Islet of Langerhans (tissue), 1 donor: ENCODE measurements at regions not wholly inside any gene's neighbourhood (a gene's known extent, or its start where the extent isn't known, plus 50 kb on each side); places are given as distances from the start of the nearest gene placed in this dataset.

ENCODE experiments used
- FAIRE-seq: peaks from one replicate; lab custom pipeline; 2011; peaks lifted over from hg19 to GRCh38; lab: Jason Lieb, UNC

DNA sequence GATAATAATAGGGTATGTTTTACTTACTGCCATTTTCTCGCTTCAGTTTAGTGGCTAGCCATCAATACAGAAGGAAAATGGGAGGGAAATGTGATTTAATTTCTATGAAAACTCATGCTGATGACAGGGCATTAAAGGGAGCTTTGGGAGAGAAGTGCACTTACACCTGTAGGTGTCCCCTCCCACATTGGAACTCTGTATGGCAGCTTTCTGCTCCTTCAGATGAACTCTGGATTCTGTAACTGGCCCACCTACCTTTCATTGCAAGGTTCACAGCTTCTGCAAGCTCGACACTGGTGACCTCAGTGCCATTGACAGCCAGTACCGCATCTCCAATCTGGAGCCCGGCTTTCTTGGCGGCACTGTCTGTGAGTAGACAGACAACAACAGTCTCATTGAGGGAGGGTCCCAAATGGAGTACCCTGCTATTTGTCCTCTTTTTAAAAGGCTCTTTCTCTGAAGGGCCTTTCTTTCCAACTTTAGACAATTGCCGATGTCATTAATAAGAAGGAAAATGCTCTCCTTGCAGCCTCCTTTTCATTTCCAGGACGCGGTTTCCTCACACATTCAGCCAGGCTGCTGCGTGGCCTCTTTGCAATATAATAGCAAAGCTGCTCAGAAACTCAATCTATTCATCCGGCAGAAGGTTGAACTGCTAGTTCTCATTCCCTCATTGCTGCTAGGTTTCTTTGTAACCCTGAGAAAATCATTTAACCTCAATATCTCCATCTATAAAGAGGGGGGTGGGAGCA is 63.6 kb downstream of the NUDT12 start:
- FAIRE-seq, result no peak

GRCh38 chr5:103498211-103498610 is 64.4 kb downstream of the NUDT12 start:
- FAIRE-seq, result no peak

DNA sequence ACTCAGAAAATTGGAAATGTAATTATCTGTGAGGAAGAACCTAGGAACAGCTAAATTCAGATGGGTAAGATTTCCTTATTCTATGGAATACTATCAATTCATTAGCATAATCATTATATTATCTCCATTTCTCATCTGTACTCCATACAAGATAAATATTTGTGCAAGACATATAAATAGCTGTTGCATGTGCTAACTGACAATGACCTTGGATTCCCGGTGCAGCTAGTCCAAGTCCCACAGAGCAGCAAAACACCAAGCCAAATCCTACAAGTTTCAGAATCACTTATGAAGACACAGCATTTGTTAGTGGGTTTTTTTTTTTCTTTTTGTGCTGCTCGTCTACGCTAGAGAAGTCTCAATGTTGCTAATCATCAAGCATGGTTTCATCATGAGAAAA is 64.8 kb downstream of the NUDT12 start:
- peak; percentile 13 for FAIRE-seq

DNA sequence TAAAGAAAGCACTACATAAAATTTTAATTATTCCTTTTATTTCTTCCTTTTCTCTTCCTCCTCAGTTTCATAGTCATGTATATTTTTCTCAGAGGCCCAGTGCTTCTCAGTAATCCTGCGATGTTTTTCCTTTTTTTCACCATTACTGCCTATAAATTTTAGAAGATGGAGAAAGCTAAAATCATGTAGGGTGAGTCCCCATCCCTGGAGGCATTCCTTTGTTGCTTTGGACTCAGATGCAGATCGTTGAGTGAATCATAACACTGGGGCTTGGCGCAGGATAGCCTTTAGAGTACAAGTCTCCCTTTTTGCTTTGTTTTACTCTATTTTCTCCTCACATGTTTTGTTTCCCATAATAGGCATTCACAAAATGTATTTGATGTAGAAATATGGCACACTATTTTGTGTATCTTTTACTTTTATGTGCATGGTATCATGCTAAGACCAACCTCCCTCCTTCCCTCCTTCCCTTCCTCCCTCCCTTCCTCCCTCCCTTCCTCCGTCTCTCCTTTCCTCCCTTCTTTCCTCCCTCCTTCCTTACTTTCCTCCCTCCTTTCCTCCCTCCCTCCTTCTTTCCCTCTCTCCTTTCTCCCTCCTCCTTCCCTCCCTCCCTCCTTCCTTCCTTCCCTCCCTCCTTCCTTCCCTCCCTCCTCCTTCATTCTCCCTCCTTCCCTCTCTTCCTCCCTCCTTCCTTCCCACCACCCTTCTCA is 72.4 kb downstream of the NUDT12 start:
- no peak for FAIRE-seq

DNA sequence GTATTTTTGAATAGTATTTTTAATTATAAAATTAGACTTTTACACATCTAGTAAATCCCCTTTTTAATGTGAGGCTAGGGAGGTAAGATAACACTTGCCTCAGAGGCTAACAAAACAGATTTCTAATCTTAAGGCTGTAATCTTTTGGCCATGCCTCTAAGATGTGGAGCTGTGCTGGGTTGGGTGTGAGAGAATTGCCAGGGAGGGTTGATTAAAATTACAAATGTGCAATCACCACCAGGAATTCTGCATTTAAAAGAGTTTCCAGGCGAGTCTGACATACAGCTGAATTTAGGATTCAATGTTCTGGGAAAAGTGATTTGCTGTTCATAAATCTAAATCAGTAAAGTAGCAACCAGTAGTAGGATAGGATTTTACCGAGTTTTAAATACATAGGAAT is 73.3 kb downstream of the NUDT12 start:
- no peak for FAIRE-seq

- no peak for FAIRE-seq
Observed at GRCh38 chr5:103487822-103488493, 74.6 kb downstream of the NUDT12 start.

GRCh38 chr5:103487218-103487617 is 75.4 kb downstream of the NUDT12 start:
- no peak for FAIRE-seq

GRCh38 chr5:103486739-103487138 is 75.8 kb downstream of the NUDT12 start:
- FAIRE-seq, result no peak

GRCh38 chr5:103480246-103480645 is 82.3 kb downstream of the NUDT12 start:
- FAIRE-seq, result no peak

DNA sequence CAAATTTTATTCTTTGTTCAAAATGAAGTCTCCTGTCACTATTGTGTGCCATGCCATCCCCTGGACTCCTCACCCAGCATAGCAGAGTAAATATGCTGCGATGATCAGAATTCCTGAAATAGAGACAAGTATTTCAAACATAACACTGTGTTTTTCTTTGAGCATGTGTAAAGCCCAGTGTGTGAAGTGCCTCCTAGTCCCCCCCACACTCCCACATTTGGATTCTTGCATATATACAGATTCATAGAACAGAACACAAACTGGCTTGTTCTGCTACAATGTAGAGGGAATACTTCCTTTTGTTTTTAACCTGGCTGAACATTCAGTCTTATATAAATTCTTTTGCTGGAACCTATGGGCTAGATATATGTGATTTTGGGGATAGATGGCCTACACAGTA is 84.9 kb downstream of the NUDT12 start:
- FAIRE-seq, result no peak

DNA sequence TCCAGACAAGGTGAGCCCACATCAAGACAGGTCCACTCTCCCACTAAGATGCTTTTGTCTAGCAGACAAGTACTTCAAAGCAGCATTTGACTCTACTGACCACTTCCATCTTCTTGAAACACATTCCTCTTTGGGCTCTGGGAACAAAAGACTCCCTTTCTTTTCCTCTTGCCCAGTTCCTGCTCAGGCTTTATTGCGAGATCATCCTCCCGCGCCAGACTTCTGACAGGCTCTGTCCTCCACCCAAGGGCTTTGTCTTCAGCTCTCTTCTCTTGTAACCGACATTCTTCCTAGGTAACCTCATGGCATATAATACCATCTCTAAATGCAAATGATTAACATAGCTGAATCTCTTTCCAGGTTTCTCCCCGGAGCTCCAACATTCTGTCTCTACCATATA is 85.8 kb downstream of the NUDT12 start:
- FAIRE-seq, result no peak

- peak; percentile 98 for FAIRE-seq
Observed at GRCh38 chr5:103475629-103476240, 86.9 kb downstream of the NUDT12 start.

GRCh38 chr5:103474677-103475076 is 87.9 kb downstream of the NUDT12 start:
- FAIRE-seq, result no peak

DNA sequence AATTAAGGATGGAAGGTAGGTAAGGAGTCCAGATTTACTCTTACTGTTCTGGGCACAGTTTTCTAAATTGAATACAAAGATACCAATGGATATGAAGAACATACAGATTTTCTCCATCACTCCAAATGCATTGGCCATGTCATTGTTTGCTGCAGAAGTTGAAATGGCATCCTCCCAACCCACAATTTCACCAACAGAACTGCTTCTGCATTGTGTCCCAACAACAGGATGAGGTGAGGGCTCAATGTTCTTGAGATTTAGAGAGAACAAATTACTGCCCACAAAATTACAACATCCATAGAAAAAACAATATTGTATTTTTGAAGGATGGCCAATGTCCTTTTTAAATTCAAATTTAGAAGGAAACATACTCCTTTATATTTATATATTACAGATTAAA is 88.9 kb downstream of the NUDT12 start:
- FAIRE-seq, result no peak

DNA sequence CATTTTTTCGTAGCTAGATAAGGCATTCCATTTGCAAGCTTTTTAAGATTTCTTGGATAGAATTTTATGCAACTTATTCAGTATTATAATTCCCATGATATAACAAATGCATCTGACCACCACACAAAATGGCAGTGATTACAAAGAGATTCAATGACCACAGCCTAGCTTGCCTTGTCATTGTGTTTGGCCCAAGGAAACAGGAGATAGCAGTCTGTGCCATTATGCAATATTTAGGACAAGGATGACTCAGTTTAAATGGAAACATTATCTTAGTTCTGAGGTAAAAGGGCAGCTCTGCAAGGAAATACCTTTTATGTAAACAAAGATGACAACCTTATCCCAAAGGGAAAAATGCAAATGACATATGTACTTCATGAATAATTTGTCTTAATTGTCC is 89.8 kb downstream of the NUDT12 start:
- FAIRE-seq, result no peak

- no peak for FAIRE-seq
Observed at GRCh38 chr5:103472265-103472664, 90.3 kb downstream of the NUDT12 start.

GRCh38 chr5:103469288-103470040 is 93.1 kb downstream of the NUDT12 start:
- no peak for FAIRE-seq

GRCh38 chr5:103467831-103468230 is 94.8 kb downstream of the NUDT12 start:
- FAIRE-seq, result peak; percentile 81

DNA sequence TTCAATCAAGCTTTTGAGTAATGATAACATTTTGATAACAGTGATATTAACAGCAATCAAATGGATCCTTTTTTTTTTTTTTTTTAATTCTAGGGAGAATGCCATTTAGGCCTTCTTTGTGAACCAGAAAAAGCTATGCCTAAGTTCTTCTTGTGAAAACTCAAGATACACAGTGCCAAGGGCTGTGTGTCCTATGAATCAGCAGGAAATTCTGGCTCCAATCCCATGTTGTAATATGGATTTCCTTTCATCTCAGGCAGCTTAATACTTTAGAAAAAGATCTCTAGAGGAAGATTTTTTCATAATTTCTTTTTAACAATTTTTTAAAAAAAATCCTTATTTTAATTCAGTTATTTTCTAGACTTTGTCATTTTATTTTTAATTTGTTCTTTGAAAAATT is 96.1 kb downstream of the NUDT12 start:
- FAIRE-seq, result peak; percentile 92

GRCh38 chr5:103465891-103466290 is 96.7 kb downstream of the NUDT12 start:
- no peak for FAIRE-seq

DNA sequence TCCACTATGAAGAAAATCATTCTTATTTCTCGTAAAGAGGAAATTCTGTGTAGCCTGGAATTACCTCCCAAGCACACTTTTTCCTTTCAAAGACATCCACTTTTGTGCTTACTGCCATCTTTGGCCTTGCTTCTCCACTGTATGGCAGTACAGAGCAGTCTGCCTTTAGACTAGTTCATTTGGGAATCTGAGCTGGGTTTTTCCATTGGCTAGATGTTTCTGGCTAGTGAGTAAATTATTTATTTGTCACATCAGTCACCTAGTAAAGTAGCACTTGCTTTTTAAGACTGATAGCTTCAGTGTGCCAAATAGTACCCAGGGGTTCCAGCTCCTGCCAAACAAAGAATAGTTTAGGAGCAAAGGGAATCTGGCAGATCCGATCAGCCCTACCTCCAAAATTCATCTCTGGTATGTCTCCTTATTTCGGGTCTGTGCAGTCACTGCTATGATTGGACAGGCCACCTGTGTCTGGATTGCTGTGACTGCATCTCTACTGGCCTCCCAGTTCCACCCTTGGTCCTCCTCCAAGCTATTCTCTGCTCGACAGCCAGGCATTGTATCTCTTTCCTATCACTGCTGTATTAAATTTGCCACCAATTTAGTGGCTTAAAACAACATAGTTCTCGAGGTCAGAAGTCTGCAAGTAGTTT is 97.6 kb downstream of the NUDT12 start:
- FAIRE-seq, result no peak

DNA sequence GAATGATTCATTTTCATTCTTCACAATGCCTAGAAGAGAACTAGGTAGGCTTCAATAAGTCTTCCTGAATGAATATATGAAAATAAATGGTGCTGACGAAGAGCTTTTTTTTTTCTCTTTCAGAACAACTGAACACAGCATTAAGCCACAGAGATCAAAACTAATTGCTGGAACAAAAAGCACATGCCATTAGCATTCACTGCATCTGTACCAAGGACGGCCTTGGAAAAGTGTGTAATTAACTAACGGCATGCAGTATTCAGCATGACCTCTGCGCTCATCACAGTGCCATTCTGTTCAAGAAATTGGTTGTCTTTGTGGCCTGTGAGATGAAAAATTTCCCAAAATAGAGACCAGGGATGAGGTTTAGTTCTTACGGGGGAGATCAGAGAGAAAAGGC is 99.3 kb downstream of the NUDT12 start:
- no peak for FAIRE-seq
